GM04504 (cell line): ENCODE measurements at regions not wholly inside any gene's neighbourhood (a gene's known extent, or its start where the extent isn't known, plus 50 kb on each side); places are given as distances from the start of the nearest gene placed in this dataset.

ENCODE experiments used
- DNase-seq: peaks from one replicate; pipeline ENCODE4 v3.0.0-alpha.2; 2012; ENCODE audit warnings: low read depth

GRCh38 chr13:109859216-109859835 lies 72.9 kb upstream of the IRS2 start:
- no peak for DNase-seq

GRCh38 chr13:109858319-109858718 lies 71.9 kb upstream of the IRS2 start:
- no peak for DNase-seq

GRCh38 chr13:109857803-109858202 lies 71.4 kb upstream of the IRS2 start:
- no peak for DNase-seq

- DNase-seq, result no peak
Observed at GRCh38 chr13:109857325-109857724, 70.9 kb upstream of the IRS2 start.

- no peak for DNase-seq
Observed at GRCh38 chr13:109856350-109856749, 70.0 kb upstream of the IRS2 start.

- no peak for DNase-seq
Observed at GRCh38 chr13:109853153-109853552, 66.8 kb upstream of the IRS2 start.

GRCh38 chr13:109846185-109846584 lies 59.8 kb upstream of the IRS2 start:
- no peak for DNase-seq

GRCh38 chr13:109844396-109844795 lies 58.0 kb upstream of the IRS2 start:
- DNase-seq, result no peak

DNA sequence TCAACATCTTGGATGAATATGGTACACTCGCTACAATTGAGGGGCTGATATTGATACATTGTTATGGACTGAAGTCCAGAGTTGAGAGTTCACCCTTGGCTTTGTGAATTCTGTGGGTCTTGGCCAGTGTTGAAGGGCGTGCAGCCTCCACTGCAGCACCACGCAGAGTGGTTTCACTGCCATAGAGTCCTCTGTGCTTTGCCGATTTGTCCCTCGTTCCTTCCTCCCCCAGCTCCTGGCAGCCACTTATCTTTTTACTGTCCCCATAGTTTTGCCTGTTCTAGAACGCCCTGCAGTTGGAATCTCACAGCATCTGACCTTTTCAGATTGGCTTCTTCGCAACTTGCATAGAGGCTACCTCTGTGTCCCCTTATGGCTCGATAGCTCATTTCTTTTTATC lies 57.3 kb upstream of the IRS2 start:
- DNase-seq, result no peak

- DNase-seq, result no peak
Observed at GRCh38 chr13:109842212-109842920, 56.0 kb upstream of the IRS2 start.

DNA sequence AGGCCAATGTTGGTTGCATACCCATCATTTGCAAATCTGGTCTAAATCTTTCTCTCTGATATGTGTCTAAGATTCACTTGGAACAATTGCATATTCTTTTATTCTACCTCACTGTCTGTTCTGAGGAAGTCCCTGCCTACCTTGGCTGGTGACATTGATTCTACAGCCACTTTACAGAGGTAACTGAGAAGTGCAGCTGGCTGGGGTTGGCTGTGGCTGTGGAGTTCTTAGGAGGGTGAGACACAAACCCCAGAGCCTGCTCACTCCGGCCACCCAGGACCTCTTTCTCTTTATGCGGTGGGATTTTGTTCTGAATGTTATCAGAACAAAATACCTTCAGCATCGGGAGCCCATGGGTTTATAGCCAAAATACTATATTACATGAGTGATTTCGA lies 54.5 kb upstream of the IRS2 start:
- no peak for DNase-seq

GRCh38 chr13:109840201-109840892 lies 54.0 kb upstream of the IRS2 start:
- peak; percentile 40 for DNase-seq

GRCh38 chr13:109836629-109837607 lies 50.5 kb upstream of the IRS2 start:
- DNase-seq, result no peak
